ENCODE measurements at regions not wholly inside any gene's neighbourhood (a gene's known extent, or its start where the extent isn't known, plus 50 kb on each side); places are given as distances from the start of the nearest gene placed in this dataset.
A peak's percentile ranks its signal among the peaks of the same experiment; 100 is the strongest.

DNA sequence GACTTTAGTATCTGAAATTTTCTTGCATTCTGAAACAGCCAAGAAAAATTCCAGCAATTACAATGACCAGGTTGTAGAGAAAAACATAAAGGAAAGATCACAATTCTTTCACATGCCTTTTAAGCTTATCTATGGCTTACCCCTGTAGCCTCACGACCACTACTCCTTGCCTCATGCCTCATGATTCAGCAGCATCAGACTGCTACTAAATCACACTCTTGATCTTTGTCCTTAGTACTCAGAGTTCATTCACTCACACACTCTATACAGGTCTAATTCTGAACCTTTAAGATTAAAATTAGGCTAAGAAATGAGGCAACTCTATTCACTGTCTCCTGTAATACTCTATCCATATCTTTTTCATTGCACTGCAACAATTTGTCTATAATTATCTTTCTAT lies 415.1 kb downstream of the MLLT3 start:
- intact Hi-C loops (cut with DNase I): no loop called here
- no peak for ATAC-seq
- DNase-seq: no peak

DNA sequence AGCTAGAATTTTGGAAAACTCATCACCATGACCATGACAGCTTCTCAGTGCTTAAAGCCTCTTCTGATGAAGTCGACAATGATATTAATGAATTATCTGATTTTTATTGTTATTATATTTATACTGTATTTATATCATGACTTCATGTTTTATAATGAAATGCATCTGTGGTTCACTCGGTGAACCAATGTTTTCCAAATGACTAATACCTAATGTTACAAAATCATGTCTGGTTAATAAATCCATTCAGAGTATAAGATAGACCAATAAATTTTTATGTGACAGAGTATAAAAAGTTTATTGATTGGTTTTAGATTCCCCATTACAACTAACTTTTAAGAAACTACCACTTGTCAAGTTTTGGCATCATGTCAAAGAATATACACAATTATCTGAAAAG lies 416.5 kb downstream of the MLLT3 start:
- intact Hi-C loops (cut with DNase I): no loop called here
- no peak for ATAC-seq

DNA sequence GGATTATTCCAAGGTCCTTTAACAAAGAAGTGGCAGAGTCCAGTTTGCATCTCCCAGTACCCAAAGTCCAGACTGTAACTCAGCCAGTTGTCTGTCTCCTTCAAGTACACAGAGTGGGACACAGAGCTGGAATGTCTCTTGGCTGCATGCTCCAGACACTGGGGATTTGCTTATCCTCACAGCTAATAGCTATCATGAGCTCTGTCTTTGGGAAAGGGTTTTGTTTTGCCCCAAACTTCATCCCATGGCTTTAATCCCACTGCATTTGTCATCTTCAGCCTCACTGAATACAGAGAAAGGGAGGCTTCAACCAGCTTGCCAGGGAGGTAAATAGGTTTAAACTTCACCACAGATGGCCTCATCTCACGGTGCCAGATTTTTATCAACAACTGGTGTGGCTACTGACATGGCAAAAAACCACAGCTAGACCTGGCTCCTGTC lies 412.2 kb upstream of the SLC24A2 start:
- intact Hi-C loops (cut with DNase I): no loop called here
- peak in 1 of 2 donors; percentile 79 for ATAC-seq
- no peak for DNase-seq

More for the DNA sequence above, 416.5 kb downstream of the MLLT3 start:
- no peak for DNase-seq

GRCh38 chr9:20200581-20200980 lies 411.7 kb upstream of the SLC24A2 start:
- no peak for DNase-seq
- no peak for ATAC-seq
- intact Hi-C loops (cut with DNase I): no loop called here

DNA sequence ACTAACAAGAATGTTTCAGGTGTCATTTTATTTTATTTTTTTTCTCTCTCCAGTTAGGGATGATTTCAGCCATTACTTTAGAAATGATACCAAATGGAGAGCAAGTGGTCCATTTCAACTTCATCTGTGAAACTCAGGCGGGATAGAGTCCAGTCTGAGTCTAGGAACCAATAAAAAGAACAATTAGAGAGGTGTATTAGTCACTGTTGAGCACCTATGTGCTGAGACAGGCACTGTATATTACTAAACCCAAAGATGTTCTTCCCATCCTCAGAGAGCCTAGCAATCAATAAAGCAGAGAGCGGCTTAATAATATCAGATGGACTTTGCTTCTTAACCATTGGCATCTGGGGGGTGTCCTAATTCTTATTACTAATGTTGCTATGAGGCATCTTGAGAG lies 410.3 kb upstream of the SLC24A2 start:
- intact Hi-C loops (cut with DNase I): no loop called here
- no peak for DNase-seq
- no peak for ATAC-seq

DNA sequence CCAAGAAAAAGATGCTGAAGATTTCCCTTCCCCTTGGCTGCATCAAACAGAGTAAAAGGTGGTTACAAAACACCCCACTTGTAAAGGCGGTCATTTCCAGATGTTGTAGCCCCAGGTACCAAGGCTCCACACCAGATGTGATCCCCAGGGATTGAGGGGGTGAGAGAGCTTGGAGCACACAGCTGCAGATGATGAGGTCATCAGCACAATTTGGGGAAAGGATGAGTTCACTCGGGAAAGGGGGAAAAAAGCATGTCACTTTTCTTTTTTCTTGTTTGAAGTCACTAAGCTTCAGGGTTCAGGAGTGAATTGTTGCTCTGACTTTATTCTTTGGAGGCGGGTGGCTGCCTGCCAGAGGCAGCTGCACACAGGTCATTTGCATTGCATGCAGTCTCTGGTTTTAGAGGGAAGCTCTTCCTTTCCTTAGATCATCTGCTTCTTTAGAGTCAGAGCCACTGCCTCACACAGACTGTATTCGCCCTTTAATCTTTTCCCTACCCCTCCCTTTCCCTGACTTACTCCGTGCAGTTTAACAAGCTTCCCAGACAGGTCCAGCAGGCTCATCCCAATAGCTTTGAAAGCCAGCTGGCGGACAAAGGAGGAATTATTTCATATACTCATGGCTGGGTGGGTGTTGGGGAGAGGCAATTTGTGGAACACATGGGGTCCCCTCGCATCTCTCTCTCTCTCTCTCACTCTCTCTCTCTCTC lies 409.3 kb upstream of the SLC24A2 start:
- DNase-seq: no peak
- intact Hi-C loops (cut with DNase I): no loop called here
- peak in 1 of 2 donors; percentile 35 for ATAC-seq

- ATAC-seq (no peak), DNase-seq (no peak)
- intact Hi-C loops (cut with DNase I): no loop called here
Measured at GRCh38 chr9:20191228-20191840, 402.5 kb upstream of the SLC24A2 start.

- intact Hi-C loops (cut with DNase I): no loop called here
- ATAC-seq (no peak), DNase-seq (no peak)
Measured at GRCh38 chr9:20189871-20190270, 401.0 kb upstream of the SLC24A2 start.

- ATAC-seq: no peak
- DNase-seq: no peak
Measured at GRCh38 chr9:20188616-20189369, 400.0 kb upstream of the SLC24A2 start.

DNA sequence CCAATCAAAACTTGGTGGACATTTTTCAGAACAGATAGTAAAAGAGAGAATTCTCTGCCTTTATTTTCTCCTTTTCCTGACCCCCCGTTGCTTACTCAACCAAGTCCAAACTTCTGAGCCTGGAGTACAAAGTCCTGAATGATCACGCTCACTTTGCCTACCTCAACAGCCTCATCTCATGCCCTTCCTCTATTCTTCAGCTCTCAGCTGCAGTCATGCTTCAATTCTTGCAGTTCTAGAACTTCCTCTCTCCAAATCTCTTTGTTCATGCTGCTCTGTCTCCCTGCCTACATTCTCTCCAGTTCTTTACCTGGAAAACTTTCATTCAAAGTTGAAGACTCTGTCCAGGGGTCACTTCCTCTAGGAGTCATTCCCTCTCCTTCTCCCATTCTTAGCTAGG lies 398.5 kb upstream of the SLC24A2 start:
- no peak for ATAC-seq
- DNase-seq: no peak
- intact Hi-C loops (cut with DNase I): no loop called here

More at GRCh38 chr9:20188616-20189369, 400.0 kb upstream of the SLC24A2 start:
- intact Hi-C loops (cut with DNase I): no loop called here

GRCh38 chr9:20186823-20187222 lies 398.0 kb upstream of the SLC24A2 start:
- no peak for DNase-seq
- no peak for ATAC-seq
- intact Hi-C loops (cut with DNase I): no loop called here

GRCh38 chr9:20186231-20186630 lies 397.4 kb upstream of the SLC24A2 start:
- no peak for DNase-seq
- no peak for ATAC-seq
- intact Hi-C loops (cut with DNase I): no loop called here

DNA sequence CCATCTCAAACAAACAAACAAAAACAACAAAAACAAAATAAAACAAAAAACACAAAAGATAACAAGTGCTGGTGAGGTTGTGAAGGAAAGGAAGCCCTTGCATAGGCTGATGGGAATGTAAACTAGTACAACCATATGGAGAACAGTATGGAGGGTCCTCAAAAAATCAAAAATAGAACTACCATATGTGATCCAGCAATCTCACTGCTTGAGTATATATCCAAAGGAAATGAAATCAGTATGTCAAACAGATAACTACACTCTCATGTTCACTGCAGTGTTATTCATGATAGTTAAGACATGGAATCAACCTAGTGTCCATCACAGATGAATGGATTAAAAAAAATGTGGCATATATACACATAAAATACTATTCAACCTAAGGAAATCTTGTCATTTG lies 395.7 kb upstream of the SLC24A2 start:
- DNase-seq: no peak
- intact Hi-C loops (cut with DNase I): no loop called here
- ATAC-seq: no peak

GRCh38 chr9:20178679-20179078 lies 389.8 kb upstream of the SLC24A2 start:
- ATAC-seq (no peak), DNase-seq (no peak)
- intact Hi-C loops (cut with DNase I): no loop called here

GRCh38 chr9:20178197-20178596 lies 389.4 kb upstream of the SLC24A2 start:
- DNase-seq (no peak), ATAC-seq (no peak)
- intact Hi-C loops (cut with DNase I): no loop called here

GRCh38 chr9:20170122-20170521 lies 381.3 kb upstream of the SLC24A2 start:
- ATAC-seq: no peak
- intact Hi-C loops (cut with DNase I): no loop called here

GRCh38 chr9:20152151-20152725 lies 363.4 kb upstream of the SLC24A2 start:
- ATAC-seq (no peak), DNase-seq (no peak)
- intact Hi-C loops (cut with DNase I): no loop called here

More at GRCh38 chr9:20170122-20170521, 381.3 kb upstream of the SLC24A2 start:
- no peak for DNase-seq

DNA sequence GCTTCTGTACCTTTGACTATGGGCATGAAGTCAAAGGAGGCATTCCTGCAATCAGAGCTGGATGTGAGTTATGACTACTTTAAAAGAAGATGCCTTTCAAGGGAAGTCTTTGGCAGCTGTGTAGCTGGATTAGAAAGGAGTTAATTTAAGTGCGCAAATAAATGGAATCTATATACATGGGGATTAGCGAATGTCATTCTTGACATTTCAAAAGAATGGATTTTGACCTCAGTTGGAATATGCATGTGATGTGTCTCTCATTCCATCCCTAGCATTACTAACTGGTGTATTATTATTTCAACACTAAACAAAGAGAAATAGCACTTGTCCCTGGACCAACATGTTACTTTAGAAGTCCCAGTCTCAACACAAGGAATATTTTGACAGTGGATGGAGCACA lies 359.6 kb upstream of the SLC24A2 start:
- ATAC-seq: no peak
- intact Hi-C loops (cut with DNase I): no loop called here
- DNase-seq: no peak

DNA sequence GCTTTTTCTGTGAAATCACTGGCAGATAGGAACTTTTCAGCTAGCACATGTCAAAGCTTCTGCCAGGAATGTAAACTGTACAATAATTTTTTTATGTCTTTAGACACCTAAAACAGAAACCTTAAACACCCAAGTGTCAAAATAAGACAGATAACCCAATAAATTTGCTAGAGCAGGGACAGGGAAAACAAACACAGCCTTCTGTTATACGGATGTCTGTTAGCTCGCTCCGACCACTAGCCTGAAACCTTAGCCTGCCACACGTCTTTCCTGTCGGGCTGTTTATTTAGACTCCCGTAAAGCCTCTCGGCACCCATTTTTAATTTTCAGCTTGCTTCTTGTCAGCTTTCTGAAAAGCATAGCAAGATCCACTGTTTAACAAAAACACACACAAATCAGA lies 355.4 kb upstream of the SLC24A2 start:
- no peak for DNase-seq
- ATAC-seq: no peak
- intact Hi-C loops (cut with DNase I): no loop called here

GRCh38 chr9:20139763-20140290 lies 351.0 kb upstream of the SLC24A2 start:
- ATAC-seq: no peak

More at GRCh38 chr9:20139763-20140290, 351.0 kb upstream of the SLC24A2 start:
- no peak for DNase-seq
- intact Hi-C loops (cut with DNase I): no loop called here

All from left cardiac atrium (tissue), 4 donors.